ENCODE measurements at regions not wholly inside any gene's neighbourhood (a gene's known extent, or its start where the extent isn't known, plus 50 kb on each side); places are given as distances from the start of the nearest gene placed in this dataset.

DNA sequence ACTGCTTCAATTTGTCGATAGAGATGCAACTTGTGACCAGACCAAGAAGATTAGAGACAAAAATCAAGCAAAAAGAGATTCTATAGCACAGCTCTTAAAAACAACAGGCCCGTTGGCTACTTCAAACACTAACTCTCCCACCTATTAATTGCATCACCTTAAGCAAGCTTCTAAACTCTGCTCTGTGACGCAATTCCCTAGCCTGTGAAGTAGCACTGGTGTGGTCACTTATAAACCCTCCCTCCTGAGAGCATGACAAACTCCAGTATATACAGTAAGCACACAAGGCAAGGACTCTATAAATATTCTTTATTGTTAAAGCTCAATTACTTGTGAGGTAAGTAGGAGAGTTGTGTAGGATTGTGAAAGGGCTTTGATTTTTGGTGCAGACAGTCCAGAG lies 72.3 kb downstream of the CMPK2 start:
- DNase-seq: no peak

DNA sequence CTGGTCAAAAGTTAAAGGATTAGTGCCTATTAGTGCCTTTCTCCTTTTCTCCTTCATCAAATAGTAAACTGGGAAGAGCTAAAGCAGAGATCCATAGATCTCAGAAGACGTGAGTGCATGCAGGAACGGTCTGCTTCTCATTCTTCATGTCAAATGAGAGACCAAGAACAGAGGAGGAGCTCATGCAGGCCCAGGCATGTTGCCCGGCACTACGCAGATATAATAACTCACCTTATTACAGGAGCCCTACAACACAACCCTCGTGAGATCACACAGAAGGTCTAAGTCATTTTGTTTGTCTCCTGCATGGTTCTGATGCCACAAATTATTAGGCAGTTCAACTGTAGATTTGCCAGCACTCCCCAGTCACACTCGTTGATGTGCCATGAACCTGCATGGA lies 71.8 kb downstream of the CMPK2 start:
- DNase-seq: no peak

DNA sequence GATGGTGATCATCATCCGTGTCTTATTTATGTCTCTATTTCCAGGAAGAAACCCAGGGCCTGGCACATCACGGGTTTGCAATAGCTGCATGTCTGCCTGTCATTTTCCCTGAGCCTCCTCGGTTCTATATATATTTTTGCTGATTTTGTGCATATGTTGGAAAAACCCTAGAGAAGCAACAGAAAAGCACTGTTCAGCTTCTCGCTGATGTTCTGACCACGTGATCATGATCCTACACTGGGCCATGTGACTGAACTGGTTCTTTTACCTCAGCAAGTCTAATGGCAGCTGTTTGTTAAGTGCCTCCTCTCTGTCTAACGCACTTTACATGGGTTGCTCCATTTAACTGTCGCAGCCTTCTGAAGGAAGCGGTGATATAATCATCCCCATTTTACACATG lies 71.3 kb downstream of the CMPK2 start:
- DNase-seq: no peak
